ENCODE measurements at regions not wholly inside any gene's neighbourhood (a gene's known extent, or its start where the extent isn't known, plus 50 kb on each side); places are given as distances from the start of the nearest gene placed in this dataset.
A peak's percentile ranks its signal among the peaks of the same experiment; 100 is the strongest.
"Not testable (repeated sequence)": the region's sequence is repeated elsewhere in the genome, so short reads cannot be mapped to it uniquely, and the experiment has no call there.

DNA sequence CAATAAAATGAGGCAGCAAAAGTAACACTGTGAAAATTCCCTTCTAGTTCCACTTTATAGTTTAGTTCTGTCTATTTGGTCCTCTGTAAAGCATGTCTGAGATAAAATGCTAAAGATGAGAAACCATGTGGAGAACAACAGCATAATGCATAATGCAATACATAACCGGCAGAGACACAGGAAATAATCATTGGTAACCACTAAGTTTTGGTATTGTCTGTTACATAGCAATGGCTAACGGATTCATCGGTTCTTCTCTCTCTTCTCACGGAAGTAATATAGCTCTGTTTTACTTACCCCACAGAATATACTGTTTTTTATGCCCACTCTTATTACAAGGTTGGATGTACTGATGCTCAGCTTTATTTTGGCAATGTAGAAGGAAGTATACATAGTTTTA lies 158.9 kb downstream of the FAM174A start:
- DNase-seq (ENCODE audit: low read depth): no peak

DNA sequence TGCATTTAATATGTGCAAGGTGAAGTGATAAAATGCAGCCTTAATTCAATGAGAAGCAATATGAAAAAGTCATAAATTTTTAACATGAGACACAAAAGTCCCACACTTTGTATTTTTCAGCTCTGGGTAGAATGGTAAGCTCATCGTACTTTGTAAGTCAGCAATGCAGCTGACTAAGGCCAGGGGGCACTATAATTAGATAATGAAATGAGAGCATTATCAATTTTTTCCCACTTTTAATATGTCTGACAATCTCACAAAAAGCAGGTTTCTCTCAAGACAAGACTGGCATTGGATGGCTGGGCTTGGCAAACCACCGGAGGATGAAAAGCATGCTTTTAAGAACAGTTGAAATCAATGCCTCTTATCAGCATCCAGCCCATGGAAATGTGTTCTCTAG lies 162.8 kb downstream of the FAM174A start:
- DNase-seq (ENCODE audit: low read depth): no peak

DNA sequence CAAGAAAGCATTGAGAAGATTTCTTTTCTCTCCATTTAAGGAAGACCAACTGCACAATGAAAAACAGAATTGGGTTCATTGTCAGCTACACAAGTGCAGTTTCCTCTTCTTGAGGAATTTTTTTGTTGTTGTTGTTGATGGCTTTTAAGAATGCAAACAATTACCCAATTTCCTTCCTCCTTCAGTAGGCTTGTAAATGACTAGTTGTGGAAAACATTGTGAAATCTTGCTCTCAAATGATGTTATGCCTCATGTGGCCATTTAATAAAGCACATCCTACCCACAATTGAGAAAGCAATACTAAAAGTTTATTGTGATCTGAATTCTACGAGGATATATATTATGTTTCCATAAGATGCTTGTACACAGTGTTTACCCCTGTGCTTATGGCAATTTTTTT lies 171.6 kb downstream of the FAM174A start:
- peak; percentile 20 for DNase-seq (ENCODE audit: low read depth)

DNA sequence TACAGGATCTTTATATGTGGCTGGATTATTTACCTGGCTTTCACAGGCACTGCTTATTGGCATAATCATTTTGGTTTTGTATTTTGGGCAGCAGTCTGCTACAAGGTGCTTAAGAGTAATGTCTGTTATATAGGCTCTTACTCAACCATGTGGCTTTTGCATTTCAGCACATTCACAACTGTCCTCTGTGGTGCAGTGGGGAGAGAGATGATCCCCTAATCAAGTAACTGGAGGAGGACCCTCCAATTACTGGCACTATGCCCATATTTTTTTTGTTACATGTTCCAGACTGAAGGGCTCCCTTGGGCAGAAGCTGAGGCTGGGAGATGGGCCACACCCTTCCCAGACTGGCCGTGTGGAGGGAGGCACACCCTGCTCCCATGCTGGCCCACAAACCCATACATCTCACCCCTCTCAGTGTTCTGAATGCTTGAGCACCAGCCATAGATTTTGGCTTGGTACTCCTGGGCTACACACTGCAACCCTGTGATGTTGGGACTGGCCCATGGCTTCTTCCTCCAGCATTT lies 173.5 kb downstream of the FAM174A start:
- DNase-seq (ENCODE audit: low read depth): no peak

DNA sequence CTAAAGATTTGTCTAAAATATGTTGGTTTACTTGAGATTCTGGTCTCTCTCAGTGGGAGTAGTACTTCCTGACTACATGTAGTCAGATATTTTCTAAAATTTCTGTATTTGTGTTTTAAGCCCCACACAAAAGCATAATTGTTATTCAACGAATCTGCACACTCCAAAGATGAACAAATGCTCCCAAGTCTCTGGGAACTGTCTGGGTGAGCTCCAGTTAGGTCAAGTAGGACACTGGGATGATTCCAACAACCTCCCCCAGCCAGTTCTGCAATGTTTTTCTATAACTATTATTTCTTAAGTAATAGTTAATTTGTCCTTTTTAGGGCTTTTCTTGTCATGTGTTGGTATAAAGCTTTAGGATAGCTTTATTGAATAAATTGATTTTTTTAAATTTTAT lies 174.6 kb downstream of the FAM174A start:
- no peak for DNase-seq (ENCODE audit: low read depth)

DNA sequence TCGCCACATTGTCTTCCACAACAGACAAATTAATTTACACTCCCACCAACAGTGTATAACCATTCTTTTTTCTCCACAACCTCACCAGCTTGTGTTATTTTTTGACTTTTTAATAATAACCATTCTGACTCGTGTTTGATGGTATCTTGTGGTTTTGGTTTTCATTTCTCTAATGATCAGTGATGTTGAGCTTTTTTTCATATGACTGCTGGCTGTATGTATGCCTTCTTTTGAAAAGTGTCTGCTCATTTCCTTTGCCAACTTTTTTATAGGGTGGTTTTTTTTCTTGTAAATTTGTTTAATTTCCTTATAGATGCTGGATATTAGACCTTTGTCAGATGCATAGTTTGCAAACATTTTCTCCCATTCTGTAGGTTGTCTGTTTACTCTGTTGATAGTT lies 179.6 kb downstream of the FAM174A start:
- DNase-seq (ENCODE audit: low read depth): not testable (repeated sequence)

DNA sequence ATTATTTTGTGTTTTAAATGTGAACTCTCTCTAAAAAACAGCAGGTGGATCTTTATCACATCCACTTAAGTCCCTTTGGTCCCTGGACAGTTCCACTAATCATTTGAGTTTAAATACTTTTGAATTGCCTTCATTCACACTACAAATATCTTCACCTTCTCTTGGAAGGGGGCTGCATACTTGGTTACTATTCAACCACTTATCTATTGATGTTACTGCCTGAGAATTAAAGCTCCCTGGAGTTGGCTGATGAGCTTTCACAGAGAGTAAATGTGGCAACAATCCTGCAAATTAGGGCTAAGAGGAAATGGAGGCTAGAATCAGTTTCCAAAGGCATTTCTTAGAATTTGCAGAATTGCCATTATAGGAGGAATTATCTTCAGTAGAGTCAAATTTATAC lies 180.4 kb downstream of the ST8SIA4 start:
- no peak for DNase-seq (ENCODE audit: low read depth)

DNA sequence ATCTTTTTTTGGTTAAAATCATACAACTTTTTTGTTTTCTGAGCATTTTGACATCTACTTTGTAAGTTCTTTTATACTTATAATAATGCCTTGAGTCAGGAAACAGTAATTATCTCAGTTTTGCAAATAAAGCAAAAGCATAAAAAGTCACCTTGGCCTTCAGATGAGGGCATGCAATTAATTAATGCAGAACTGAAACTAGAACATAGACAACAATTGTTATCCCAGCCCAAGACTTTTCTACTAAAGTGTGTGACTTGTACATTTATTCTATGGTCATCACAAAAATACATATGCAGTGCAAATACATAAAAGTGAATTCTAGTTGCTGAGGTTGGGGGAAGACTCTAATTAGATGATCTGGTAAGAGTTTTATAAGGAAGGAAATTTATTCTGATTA lies 179.9 kb downstream of the ST8SIA4 start:
- no peak for DNase-seq (ENCODE audit: low read depth)

DNA sequence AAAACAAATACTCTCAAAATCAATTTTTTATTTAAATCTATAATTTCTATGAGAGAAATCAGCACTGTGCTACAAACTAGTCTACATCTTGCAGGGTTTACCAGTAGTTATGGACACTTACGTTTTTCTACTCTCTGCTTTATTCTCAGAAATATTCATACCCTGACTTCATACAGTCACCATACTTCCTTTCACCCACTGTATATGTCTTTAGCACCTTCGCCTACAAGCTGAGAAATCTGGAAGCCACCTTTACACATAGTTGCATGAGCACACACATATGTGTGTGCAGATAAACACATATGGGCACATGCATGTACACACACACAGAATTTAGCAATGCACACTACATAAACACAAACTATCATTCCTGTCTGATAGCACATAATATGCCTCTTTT lies 177.0 kb downstream of the ST8SIA4 start:
- no peak for DNase-seq (ENCODE audit: low read depth)

DNA sequence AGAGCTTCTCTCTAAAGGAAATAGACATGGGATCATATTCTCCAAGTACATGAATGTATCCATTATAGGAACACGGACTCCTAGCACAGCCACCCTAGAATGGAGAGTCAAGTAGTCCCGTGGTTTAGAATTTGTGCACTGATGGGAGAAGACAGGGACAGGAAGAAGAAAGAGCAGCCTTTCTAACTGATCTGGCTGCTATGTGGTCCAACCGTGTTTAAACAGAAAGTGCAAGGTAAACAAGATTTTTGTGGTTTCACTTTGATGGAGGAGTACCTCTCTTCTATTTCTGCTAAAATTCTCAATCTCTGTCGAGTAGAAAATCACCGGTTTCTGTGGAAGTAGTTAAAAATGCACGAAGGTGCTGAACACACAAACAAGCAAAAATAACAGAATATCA lies 171.3 kb downstream of the ST8SIA4 start:
- DNase-seq (ENCODE audit: low read depth): no peak

DNA sequence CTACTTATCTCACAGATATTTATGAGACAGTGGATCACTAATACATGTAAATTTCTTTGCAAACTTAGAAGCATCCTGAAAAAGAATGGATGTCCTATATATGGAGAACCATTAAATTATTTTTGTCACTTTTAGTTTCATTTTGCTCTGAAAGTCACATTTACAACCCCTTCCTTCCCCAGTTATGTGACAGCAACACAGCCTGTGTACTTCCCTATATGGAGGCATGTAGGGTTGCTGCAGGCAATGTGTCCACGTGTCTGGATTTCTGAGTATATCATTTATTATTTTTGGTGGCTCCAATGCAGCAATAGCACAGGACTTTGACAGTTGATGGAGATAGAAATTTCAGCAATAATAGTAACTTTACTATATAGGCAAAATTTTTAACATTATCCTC lies 156.4 kb downstream of the ST8SIA4 start:
- DNase-seq (ENCODE audit: low read depth): no peak

DNA sequence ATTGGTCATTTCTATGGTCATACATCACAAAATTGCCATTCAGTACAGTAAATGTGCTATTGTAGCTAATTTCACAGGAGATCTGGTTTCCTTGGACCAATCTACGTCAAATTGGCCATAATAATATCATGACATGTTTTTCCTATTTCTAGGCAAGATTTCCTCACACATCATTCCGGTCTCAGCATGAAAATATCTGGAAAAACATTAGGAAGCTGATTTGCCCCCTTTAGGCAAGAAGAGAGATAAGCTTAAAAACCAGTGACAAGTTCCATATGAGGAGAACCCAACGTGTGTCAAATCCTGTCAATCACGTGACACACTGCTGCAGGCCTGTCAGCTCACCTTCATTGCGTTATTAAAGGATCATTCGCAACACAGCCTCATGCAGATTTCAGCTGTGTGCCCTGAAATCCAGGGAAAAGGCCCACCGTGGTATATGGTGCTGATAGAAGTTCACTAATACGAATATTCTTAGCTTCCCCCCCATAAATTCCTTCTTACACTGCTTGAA lies 153.3 kb downstream of the ST8SIA4 start:
- DNase-seq (ENCODE audit: low read depth): no peak

DNA sequence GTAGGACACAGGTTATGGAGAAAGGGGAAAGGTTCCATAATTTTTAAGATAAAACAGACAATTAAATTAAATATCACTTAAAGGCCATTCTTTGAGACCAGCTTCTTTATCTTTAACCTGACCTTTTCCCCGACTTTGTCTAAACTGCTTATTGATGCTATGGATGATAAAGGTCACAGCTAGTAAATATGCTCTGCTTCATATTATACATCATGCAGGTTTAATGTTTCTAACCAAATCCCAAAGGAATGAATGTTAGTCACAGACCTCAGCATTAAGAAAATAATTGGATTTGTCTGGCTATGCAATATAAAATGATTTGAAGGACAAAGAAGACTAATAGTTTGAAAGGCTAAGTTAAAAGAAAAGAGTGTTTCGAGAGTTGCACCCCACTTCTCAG lies 147.6 kb downstream of the ST8SIA4 start:
- no peak for DNase-seq (ENCODE audit: low read depth)
